Mesendoderm (in vitro differentiated cells): ENCODE measurements at regions not wholly inside any gene's neighbourhood (a gene's known extent, or its start where the extent isn't known, plus 50 kb on each side); places are given as distances from the start of the nearest gene placed in this dataset.

ENCODE experiments used
- DNase-seq: peaks from one replicate; pipeline ENCODE4 v3.0.0; 2013
- H2AK5ac ChIP-seq: 2 replicates; pipeline ENCODE4 v1.6.1; 2013; ENCODE audit warnings: low read length, inconsistent platforms
- H2BK120ac ChIP-seq: 2 replicates; pipeline ENCODE4 v1.6.1; 2013; ENCODE audit warnings: low read depth, mild to moderate bottlenecking, low read length, moderate library complexity, mixed read lengths
- H2BK15ac ChIP-seq: replicated peaks from 2 replicates; pipeline ENCODE4 v1.6.1; 2013; ENCODE audit warnings: low read depth, mild to moderate bottlenecking, moderate library complexity
- H2BK5ac ChIP-seq: 2 replicates; pipeline ENCODE4 v1.6.1; 2013; ENCODE audit warnings: low read length, inconsistent platforms
- H3K18ac ChIP-seq: 2 replicates; pipeline ENCODE4 v1.6.1; 2013; ENCODE audit warnings: mild to moderate bottlenecking, low read length, mixed read lengths
- H3K23ac ChIP-seq: one replicate; pipeline ENCODE4 v1.6.1; 2013; ENCODE audit warnings: low read length
- H3K27ac ChIP-seq: 2 replicates; pipeline ENCODE4 v1.5.1; 2013; ENCODE audit warnings: low read depth, mild to moderate bottlenecking, inconsistent platforms, low read length, moderate library complexity
- H3K27me3 ChIP-seq: 2 replicates; pipeline ENCODE4 v1.6.1; 2013; ENCODE audit warnings: low read length, control low read depth, mild to moderate bottlenecking, inconsistent platforms; ENCODE audit not compliant: insufficient read depth, poor library complexity
- H3K36me3 ChIP-seq: 2 replicates; pipeline ENCODE4 v1.6.1; 2013; ENCODE audit warnings: low read length, inconsistent platforms; ENCODE audit not compliant: control insufficient read depth, insufficient read depth
- H3K4ac ChIP-seq: one replicate; pipeline ENCODE4 v1.6.1; 2013; ENCODE audit warnings: low read depth, mild to moderate bottlenecking, low read length, moderate library complexity
- H3K4me1 ChIP-seq: 2 replicates; pipeline ENCODE4 v1.6.1; 2013; ENCODE audit warnings: low read depth, low read length, inconsistent platforms; ENCODE audit not compliant: control insufficient read depth
- H3K4me2 ChIP-seq: 2 replicates; pipeline ENCODE4 v1.6.1; 2013; ENCODE audit warnings: low read length
- H3K4me3 ChIP-seq: 2 replicates; pipeline ENCODE4 v1.5.1; 2013; ENCODE audit warnings: mild to moderate bottlenecking, low read length
- H3K56ac ChIP-seq: one replicate; pipeline ENCODE4 v1.6.1; 2013; ENCODE audit warnings: low read length
- H3K79me1 ChIP-seq: 2 replicates; pipeline ENCODE4 v1.6.1; 2013; ENCODE audit warnings: low read length, inconsistent platforms
- H3K79me2 ChIP-seq: 2 replicates; pipeline ENCODE4 v1.6.1; 2013; ENCODE audit warnings: mild to moderate bottlenecking, low read length; ENCODE audit not compliant: control insufficient read depth, insufficient read depth
- H3K9ac ChIP-seq: 2 replicates; pipeline ENCODE4 v1.6.1; 2013; ENCODE audit warnings: low read length, inconsistent platforms
- H4K5ac ChIP-seq: one replicate; pipeline ENCODE4 v1.6.1; 2013; ENCODE audit warnings: low read length
- H4K8ac ChIP-seq: one replicate; pipeline ENCODE4 v1.6.1; 2013; ENCODE audit warnings: low read depth, mild to moderate bottlenecking, control low read depth, low read length, moderate library complexity
- WGBS: extraction: QIAGEN DNeasy Blood & Tissue Kit; methylation state at CpG from one replicate; pipeline ENCODE4 v1.1.7; 2013; ENCODE audit warnings: low lambda C conversion rate, missing lambda C conversion rate; ENCODE audit not compliant: insufficient coverage; ENCODE audit errors: extremely low coverage; 5-methylcytosine and 5-hydroxymethylcytosine counted together

- Histone ChIP-seq H3K27me3 (no peaks in the 10 kb centered on the region), H3K79me2 (no peaks in the 10 kb centered on the region), H3K79me1 (no peaks in the 10 kb centered on the region), H2BK15ac (no peak overlapping the region), H3K4ac (no peak overlapping the region), H3K4me1 (no peaks in the 10 kb centered on the region), H3K56ac (no peak overlapping the region), H2AK5ac (no peak overlapping the region), H4K5ac (no peak overlapping the region), H3K4me2 (no peak overlapping the region), H3K27ac (no peak overlapping the region), H3K36me3 (no peaks in the 10 kb centered on the region), H2BK120ac (no peak overlapping the region), H3K18ac (no peak overlapping the region), H3K23ac (no peak overlapping the region), H3K9ac (no peak overlapping the region), H2BK5ac (no peak overlapping the region), H3K4me3 (no peak overlapping the region), H4K8ac (no peak overlapping the region)
- DNase-seq = no peak
- WGBS = no CpG with 5 or more reads among the region's 5 CpGs
Observed at GRCh38 chr4:19531906-19532848, 719.5 kb upstream of the SLIT2 start.

- Histone ChIP-seq H3K56ac (no peak overlapping the region), H3K4me3 (no peak overlapping the region), H3K4me2 (no peak overlapping the region), H2BK120ac (no peak overlapping the region), H3K79me2 (no peaks in the 10 kb centered on the region), H3K27me3 (no peaks in the 10 kb centered on the region), H3K18ac (no peak overlapping the region), H3K79me1 (no peaks in the 10 kb centered on the region), H3K4me1 (no peaks in the 10 kb centered on the region), H2AK5ac (no peak overlapping the region), H4K8ac (no peak overlapping the region), H3K4ac (no peak overlapping the region), H3K27ac (no peak overlapping the region), H2BK5ac (no peak overlapping the region), H4K5ac (no peak overlapping the region), H3K36me3 (no peaks in the 10 kb centered on the region), H3K23ac (no peak overlapping the region), H2BK15ac (no peak overlapping the region), H3K9ac (no peak overlapping the region)
- DNase-seq = no peak
- no CpG with 5 or more reads among the region's 2 CpGs for WGBS
Observed at GRCh38 chr4:19523964-19524363, 727.7 kb upstream of the SLIT2 start.

GRCh38 chr4:19522966-19523365, 728.7 kb upstream of the SLIT2 start:
- H3K79me2 ChIP-seq = no peaks in the 10 kb centered on the region
- H3K4ac ChIP-seq = no peak overlapping the region
- WGBS = no CpG with 5 or more reads among the region's 3 CpGs
- no peak overlapping the region for H4K8ac ChIP-seq
- H2BK5ac ChIP-seq = no peak overlapping the region
- no peak overlapping the region for H3K4me3 ChIP-seq
- no peak overlapping the region for H3K18ac ChIP-seq
- no peak overlapping the region for H3K23ac ChIP-seq
- no peak overlapping the region for H2BK120ac ChIP-seq
- no peak overlapping the region for H3K4me2 ChIP-seq
- no peaks in the 10 kb centered on the region for H3K4me1 ChIP-seq
- no peak overlapping the region for H3K9ac ChIP-seq
- no peak overlapping the region for H2AK5ac ChIP-seq
- no peak overlapping the region for H4K5ac ChIP-seq
- no peak overlapping the region for H3K56ac ChIP-seq
- H3K36me3 ChIP-seq = no peaks in the 10 kb centered on the region
- H2BK15ac ChIP-seq = no peak overlapping the region
- DNase-seq = no peak
- H3K27me3 ChIP-seq = no peaks in the 10 kb centered on the region
- H3K79me1 ChIP-seq = no peaks in the 10 kb centered on the region
- H3K27ac ChIP-seq = no peak overlapping the region

GRCh38 chr4:19520939-19521520, 730.7 kb upstream of the SLIT2 start:
- no peaks in the 10 kb centered on the region for H3K79me1 ChIP-seq
- no peak overlapping the region for H3K27ac ChIP-seq
- no peak overlapping the region for H3K9ac ChIP-seq
- no peaks in the 10 kb centered on the region for H3K27me3 ChIP-seq
- H3K4me3 ChIP-seq = no peak overlapping the region
- no peak overlapping the region for H3K4ac ChIP-seq
- H3K23ac ChIP-seq = no peak overlapping the region
- no peak for DNase-seq
- no peak overlapping the region for H2BK5ac ChIP-seq
- H3K4me1 ChIP-seq = no peaks in the 10 kb centered on the region
- H3K79me2 ChIP-seq = no peaks in the 10 kb centered on the region
- H4K8ac ChIP-seq = no peak overlapping the region
- no peak overlapping the region for H4K5ac ChIP-seq
- H3K4me2 ChIP-seq = no peak overlapping the region
- no peak overlapping the region for H2AK5ac ChIP-seq
- no peak overlapping the region for H3K56ac ChIP-seq
- H3K36me3 ChIP-seq = no peaks in the 10 kb centered on the region
- H2BK15ac ChIP-seq = no peak overlapping the region
- no peak overlapping the region for H2BK120ac ChIP-seq
- H3K18ac ChIP-seq = no peak overlapping the region
- WGBS = no CpG with 5 or more reads among the region's 7 CpGs

- no peak overlapping the region for H3K4me2 ChIP-seq
- no peak overlapping the region for H3K9ac ChIP-seq
- H3K23ac ChIP-seq = no peak overlapping the region
- H3K18ac ChIP-seq = no peak overlapping the region
- H3K27ac ChIP-seq = no peak overlapping the region
- H3K36me3 ChIP-seq = no peaks in the 10 kb centered on the region
- H3K79me2 ChIP-seq = no peaks in the 10 kb centered on the region
- H2BK120ac ChIP-seq = no peak overlapping the region
- no peaks in the 10 kb centered on the region for H3K4me1 ChIP-seq
- H4K5ac ChIP-seq = no peak overlapping the region
- no peak overlapping the region for H3K56ac ChIP-seq
- no peak overlapping the region for H4K8ac ChIP-seq
- no CpG with 5 or more reads among the region's 1 CpG for WGBS
- DNase-seq = no peak
- H2AK5ac ChIP-seq = no peak overlapping the region
- no peak overlapping the region for H3K4me3 ChIP-seq
- no peak overlapping the region for H2BK15ac ChIP-seq
- H3K27me3 ChIP-seq = no peaks in the 10 kb centered on the region
- H3K79me1 ChIP-seq = no peaks in the 10 kb centered on the region
- no peak overlapping the region for H3K4ac ChIP-seq
- H2BK5ac ChIP-seq = no peak overlapping the region
Observed at GRCh38 chr4:19514276-19515070, 737.2 kb upstream of the SLIT2 start.
